ENCODE measurements at regions not wholly inside any gene's neighbourhood (a gene's known extent, or its start where the extent isn't known, plus 50 kb on each side); places are given as distances from the start of the nearest gene placed in this dataset.
A peak's percentile ranks its signal among the peaks of the same experiment; 100 is the strongest.
"Not testable (repeated sequence)": the region's sequence is repeated elsewhere in the genome, so short reads cannot be mapped to it uniquely, and the experiment has no call there.

- Mint-ChIP-seq H3K4me3 (no peak overlapping the region), H3K27me3 (ENCODE audit: low read depth, poor library complexity) (peaks cover 12% of the 10 kb centered on the region), H3K4me1 (peaks cover 14% of the 10 kb centered on the region), H3K27ac (no peak overlapping the region), H3K9me3 (no peaks in the 10 kb centered on the region), H3K36me3 (ENCODE audit: low read depth) (no peaks in the 10 kb centered on the region)
- no peak for TF ChIP-seq CTCF (IDR thresholded peaks at IDR 0.05)
- DNase-seq = no peak
Measured at GRCh38 chr12:131598717-131599116, 112.2 kb upstream of the SFSWAP start.

GRCh38 chr12:131599190-131600159 lies 111.4 kb upstream of the SFSWAP start:
- no peak overlapping the region for H3K4me3 Mint-ChIP-seq
- TF ChIP-seq CTCF (IDR thresholded peaks at IDR 0.05) = no peak
- H3K9me3 Mint-ChIP-seq = no peaks in the 10 kb centered on the region
- peaks cover 22% of the 10 kb centered on the region for H3K4me1 Mint-ChIP-seq
- no peak overlapping the region for H3K27ac Mint-ChIP-seq
- no peaks in the 10 kb centered on the region for H3K36me3 Mint-ChIP-seq (ENCODE audit: low read depth)
- peaks cover 12% of the 10 kb centered on the region for H3K27me3 Mint-ChIP-seq (ENCODE audit: low read depth, poor library complexity)
- no peak for DNase-seq

- no peak for TF ChIP-seq CTCF (IDR thresholded peaks at IDR 0.05)
- Mint-ChIP-seq H3K27me3 (ENCODE audit: low read depth, poor library complexity) (peaks cover 12% of the 10 kb centered on the region), H3K4me1 (peaks cover 28% of the 10 kb centered on the region)
Measured at GRCh38 chr12:131600160-131600532, 110.7 kb upstream of the SFSWAP start.

GRCh38 chr12:131601499-131601898 lies 109.4 kb upstream of the SFSWAP start:
- not testable (repeated sequence) for DNase-seq; H3K36me3 Mint-ChIP-seq (ENCODE audit: low read depth); H3K27ac Mint-ChIP-seq; H3K4me3 Mint-ChIP-seq; H3K9me3 Mint-ChIP-seq
- H3K27me3 Mint-ChIP-seq (ENCODE audit: low read depth, poor library complexity) = peaks cover 18% of the 10 kb centered on the region
- H3K4me1 Mint-ChIP-seq = peaks cover 39% of the 10 kb centered on the region

More at GRCh38 chr12:131600160-131600532, 110.7 kb upstream of the SFSWAP start:
- Mint-ChIP-seq H3K36me3 (ENCODE audit: low read depth) (no peaks in the 10 kb centered on the region), H3K9me3 (no peaks in the 10 kb centered on the region), H3K4me3 (no peak overlapping the region), H3K27ac (no peak overlapping the region)
- no peak for DNase-seq

GRCh38 chr12:131603106-131603938 lies 107.6 kb upstream of the SFSWAP start:
- H3K27me3 Mint-ChIP-seq (ENCODE audit: low read depth, poor library complexity) = peaks cover 21% of the 10 kb centered on the region
- H3K9me3 Mint-ChIP-seq = no peaks in the 10 kb centered on the region
- H3K27ac Mint-ChIP-seq = peak overlapping the region; percentile 96
- H3K4me3 Mint-ChIP-seq = no peak overlapping the region
- no peak for DNase-seq
- peaks cover 39% of the 10 kb centered on the region for H3K4me1 Mint-ChIP-seq
- TF ChIP-seq CTCF (IDR thresholded peaks at IDR 0.05) = no peak
- no peaks in the 10 kb centered on the region for H3K36me3 Mint-ChIP-seq (ENCODE audit: low read depth)
